CD4-positive, alpha-beta T cell treated with Interleukin-15 for 1 hour (primary cell): ENCODE measurements at regions not wholly inside any gene's neighbourhood (a gene's known extent, or its start where the extent isn't known, plus 50 kb on each side); places are given as distances from the start of the nearest gene placed in this dataset.

ENCODE experiments used
- DNase-seq: peaks from one replicate; pipeline ENCODE4 v3.0.0-alpha.2; 2020

DNA sequence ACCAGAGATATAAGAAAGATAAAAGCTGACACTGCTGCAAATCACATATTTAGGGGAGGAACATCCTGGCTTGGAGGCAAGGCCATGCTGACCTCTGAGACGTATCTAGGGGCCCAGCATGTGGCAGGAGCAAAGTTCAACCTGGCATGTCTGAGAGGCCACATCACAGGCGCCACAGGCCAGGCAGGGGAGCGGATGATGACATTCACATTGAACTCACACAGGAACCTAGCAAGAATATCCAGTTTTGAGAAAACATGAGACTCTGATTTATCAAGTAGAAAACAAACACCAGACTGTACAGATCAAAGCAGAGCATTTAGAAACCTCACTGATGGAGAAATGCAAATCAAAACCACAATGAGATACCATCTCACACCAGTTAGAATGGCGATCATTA lies 64.2 kb upstream of the STK32A start:
- DNase-seq: no peak

GRCh38 chr5:147174671-147175265 lies 60.1 kb upstream of the STK32A start:
- DNase-seq: no peak

GRCh38 chr5:147175516-147176097 lies 59.2 kb upstream of the STK32A start:
- no peak for DNase-seq

- DNase-seq: no peak
Observed at GRCh38 chr5:147176422-147176821, 58.4 kb upstream of the STK32A start.

GRCh38 chr5:147177125-147177840 lies 57.5 kb upstream of the STK32A start:
- no peak for DNase-seq

DNA sequence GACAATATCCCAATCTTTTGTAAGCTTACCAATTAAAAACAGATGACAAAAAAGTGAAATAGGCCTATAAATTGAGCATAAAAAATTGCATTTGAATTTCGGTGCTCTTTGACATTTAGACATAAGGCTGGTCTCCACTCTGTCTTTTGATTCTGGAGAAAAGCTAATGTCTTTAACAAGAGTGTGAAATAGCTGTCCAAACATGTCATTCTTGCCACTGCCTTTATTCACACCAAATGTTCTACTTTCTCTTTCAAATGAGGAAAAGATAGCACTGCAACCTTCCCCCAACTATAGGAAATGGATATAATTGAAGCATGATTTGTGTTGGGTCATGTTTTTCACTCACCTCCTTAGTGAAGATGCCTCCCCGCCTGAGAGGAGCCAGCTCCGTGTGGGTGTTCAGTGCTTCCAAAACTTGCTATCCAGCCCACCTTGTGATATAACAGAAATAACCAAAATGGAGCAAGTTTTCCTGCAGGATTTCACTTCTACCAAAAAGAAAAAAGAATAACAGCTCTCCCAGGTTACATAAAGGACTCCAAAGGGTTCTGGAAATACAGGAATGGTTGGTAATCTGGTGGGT lies 55.2 kb upstream of the STK32A start:
- no peak for DNase-seq

GRCh38 chr5:147180751-147181150 lies 54.1 kb upstream of the STK32A start:
- no peak for DNase-seq
